ENCODE measurements at regions not wholly inside any gene's neighbourhood (a gene's known extent, or its start where the extent isn't known, plus 50 kb on each side); places are given as distances from the start of the nearest gene placed in this dataset.

DNA sequence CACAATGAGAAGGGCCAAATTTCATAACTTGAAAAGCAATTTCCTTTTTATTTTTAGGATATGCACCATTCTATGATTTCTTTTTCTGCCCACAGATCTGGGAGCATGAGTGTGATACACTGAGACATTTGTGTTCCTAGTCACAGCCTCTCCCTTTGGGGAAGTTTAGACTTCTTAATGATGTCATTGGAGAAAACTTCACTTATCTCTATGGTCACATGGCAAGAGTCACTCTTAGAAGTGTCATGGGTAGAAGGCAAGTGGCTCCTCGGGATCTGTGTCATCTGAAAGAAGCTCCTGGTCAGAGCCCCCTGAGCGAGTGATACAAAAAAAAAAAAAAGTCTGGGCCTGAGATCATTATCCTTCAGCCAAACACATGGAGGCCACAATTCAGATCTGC lies 62.5 kb upstream of the LGALSL start:
- Mint-ChIP-seq H3K4me1 (ENCODE audit: unreplicated experiment) (no peaks in the 10 kb centered on the region), H3K27me3 (ENCODE audit: unreplicated experiment) (peaks cover 9% of the 10 kb centered on the region), H3K36me3 (ENCODE audit: unreplicated experiment) (no peaks in the 10 kb centered on the region), H3K4me3 (ENCODE audit: unreplicated experiment) (no peak overlapping the region), H3K9me3 (ENCODE audit: unreplicated experiment) (peaks cover 8% of the 10 kb centered on the region), H3K27ac (ENCODE audit: unreplicated experiment) (no peak overlapping the region)
- no peak for DNase-seq (ENCODE audit: extremely low spot score, unreplicated experiment)
- TF ChIP-seq, protein P1, sequence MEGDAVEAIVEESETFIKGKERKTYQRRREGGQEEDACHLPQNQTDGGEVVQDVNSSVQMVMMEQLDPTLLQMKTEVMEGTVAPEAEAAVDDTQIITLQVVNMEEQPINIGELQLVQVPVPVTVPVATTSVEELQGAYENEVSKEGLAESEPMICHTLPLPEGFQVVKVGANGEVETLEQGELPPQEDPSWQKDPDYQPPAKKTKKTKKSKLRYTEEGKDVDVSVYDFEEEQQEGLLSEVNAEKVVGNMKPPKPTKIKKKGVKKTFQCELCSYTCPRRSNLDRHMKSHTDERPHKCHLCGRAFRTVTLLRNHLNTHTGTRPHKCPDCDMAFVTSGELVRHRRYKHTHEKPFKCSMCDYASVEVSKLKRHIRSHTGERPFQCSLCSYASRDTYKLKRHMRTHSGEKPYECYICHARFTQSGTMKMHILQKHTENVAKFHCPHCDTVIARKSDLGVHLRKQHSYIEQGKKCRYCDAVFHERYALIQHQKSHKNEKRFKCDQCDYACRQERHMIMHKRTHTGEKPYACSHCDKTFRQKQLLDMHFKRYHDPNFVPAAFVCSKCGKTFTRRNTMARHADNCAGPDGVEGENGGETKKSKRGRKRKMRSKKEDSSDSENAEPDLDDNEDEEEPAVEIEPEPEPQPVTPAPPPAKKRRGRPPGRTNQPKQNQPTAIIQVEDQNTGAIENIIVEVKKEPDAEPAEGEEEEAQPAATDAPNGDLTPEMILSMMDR (IDR thresholded peaks at IDR 0.05), result no peak

DNA sequence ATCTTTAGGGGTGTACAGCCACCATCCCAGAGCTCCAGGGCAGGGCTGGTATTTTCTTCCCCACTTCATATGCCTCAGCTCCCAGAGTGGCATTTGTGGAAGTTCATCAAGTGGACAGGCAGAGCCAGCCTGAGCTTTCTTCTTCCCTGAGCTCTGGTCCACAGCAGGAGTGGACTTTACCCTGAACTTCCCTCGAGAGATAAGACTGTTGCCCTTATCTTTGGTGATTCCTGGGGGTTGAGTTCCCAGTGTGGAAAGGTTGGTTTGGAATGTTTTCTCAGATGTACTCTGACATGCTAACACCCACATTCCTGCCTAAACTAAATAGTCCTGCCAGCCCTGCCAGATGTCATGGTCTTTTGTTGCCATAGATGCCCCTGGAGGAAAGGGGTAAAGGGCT lies 62.0 kb upstream of the LGALSL start:
- TF ChIP-seq, protein P1 (IDR thresholded peaks at IDR 0.05), result no peak
- Mint-ChIP-seq H3K27ac (ENCODE audit: unreplicated experiment) (no peak overlapping the region), H3K4me3 (ENCODE audit: unreplicated experiment) (no peak overlapping the region), H3K4me1 (ENCODE audit: unreplicated experiment) (no peaks in the 10 kb centered on the region), H3K27me3 (ENCODE audit: unreplicated experiment) (peaks cover 11% of the 10 kb centered on the region), H3K36me3 (ENCODE audit: unreplicated experiment) (no peaks in the 10 kb centered on the region), H3K9me3 (ENCODE audit: unreplicated experiment) (peaks cover 8% of the 10 kb centered on the region)
- peak; percentile 27 for DNase-seq (ENCODE audit: extremely low spot score, unreplicated experiment)

DNA sequence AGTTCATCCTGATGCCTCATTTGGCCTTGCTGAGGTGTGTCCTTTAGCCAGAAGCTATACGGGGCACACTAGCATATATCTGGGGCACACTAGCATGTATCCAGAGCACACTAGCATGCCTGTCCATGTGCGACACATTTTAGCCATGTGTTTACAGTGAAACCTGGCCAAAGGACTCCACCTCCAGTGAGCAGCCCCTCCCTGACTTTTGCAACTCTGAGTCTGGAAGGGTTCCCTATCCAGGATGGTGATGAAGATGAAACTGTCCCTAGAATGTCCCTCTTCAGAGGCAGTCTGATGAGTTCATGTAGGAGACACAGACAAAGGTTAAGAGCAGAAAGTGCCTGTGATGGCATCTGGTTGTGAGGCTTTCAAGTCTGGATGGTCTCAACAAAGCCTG lies 61.4 kb upstream of the LGALSL start:
- peaks cover 8% of the 10 kb centered on the region for H3K9me3 Mint-ChIP-seq (ENCODE audit: unreplicated experiment)
- H3K27me3 Mint-ChIP-seq (ENCODE audit: unreplicated experiment), result peaks cover 9% of the 10 kb centered on the region
- DNase-seq (ENCODE audit: extremely low spot score, unreplicated experiment), result peak; percentile 54
- TF ChIP-seq, protein P1 (IDR thresholded peaks at IDR 0.05), result no peak
- H3K36me3 Mint-ChIP-seq (ENCODE audit: unreplicated experiment), result no peaks in the 10 kb centered on the region
- no peaks in the 10 kb centered on the region for H3K4me1 Mint-ChIP-seq (ENCODE audit: unreplicated experiment)
- H3K4me3 Mint-ChIP-seq (ENCODE audit: unreplicated experiment), result no peak overlapping the region
- no peak overlapping the region for H3K27ac Mint-ChIP-seq (ENCODE audit: unreplicated experiment)

- Mint-ChIP-seq H3K4me3 (ENCODE audit: unreplicated experiment) (no peak overlapping the region), H3K4me1 (ENCODE audit: unreplicated experiment) (no peaks in the 10 kb centered on the region)
Observed at GRCh38 chr2:64393383-64394010, 60.5 kb upstream of the LGALSL start.

GRCh38 chr2:64394153-64394552 lies 59.8 kb upstream of the LGALSL start:
- Mint-ChIP-seq H3K9me3 (ENCODE audit: unreplicated experiment) (peaks cover 8% of the 10 kb centered on the region), H3K27me3 (ENCODE audit: unreplicated experiment) (peaks cover 4% of the 10 kb centered on the region), H3K4me3 (ENCODE audit: unreplicated experiment) (no peak overlapping the region), H3K27ac (ENCODE audit: unreplicated experiment) (no peak overlapping the region), H3K4me1 (ENCODE audit: unreplicated experiment) (no peaks in the 10 kb centered on the region), H3K36me3 (ENCODE audit: unreplicated experiment) (peaks cover 2% of the 10 kb centered on the region)
- TF ChIP-seq, protein P1 (IDR thresholded peaks at IDR 0.05), result no peak
- no peak for DNase-seq (ENCODE audit: extremely low spot score, unreplicated experiment)

More at GRCh38 chr2:64393383-64394010, 60.5 kb upstream of the LGALSL start:
- Mint-ChIP-seq H3K27ac (ENCODE audit: unreplicated experiment) (no peak overlapping the region), H3K36me3 (ENCODE audit: unreplicated experiment) (no peaks in the 10 kb centered on the region), H3K9me3 (ENCODE audit: unreplicated experiment) (peaks cover 8% of the 10 kb centered on the region), H3K27me3 (ENCODE audit: unreplicated experiment) (peaks cover 6% of the 10 kb centered on the region)
- TF ChIP-seq, protein P1 (IDR thresholded peaks at IDR 0.05), result no peak
- DNase-seq (ENCODE audit: extremely low spot score, unreplicated experiment), result peak; percentile 34
